ENCODE measurements at regions not wholly inside any gene's neighbourhood (a gene's known extent, or its start where the extent isn't known, plus 50 kb on each side); places are given as distances from the start of the nearest gene placed in this dataset.

- TF ChIP-seq ZNF318 (CRISPR knock-in tag; IDR thresholded peaks at IDR 0.05) (no peak), ZBTB2 (CRISPR knock-in tag; IDR thresholded peaks at IDR 0.05; ENCODE audit: low read depth) (no peak), ZNF572 (CRISPR knock-in tag; IDR thresholded peaks at IDR 0.05) (no peak)
Measured at GRCh38 chr17:74119965-74120364, 83.5 kb upstream of the RPL38 start (continued).

- H3K9ac ChIP-seq (ENCODE audit: insufficient read depth, low read depth, low read length), result no peak overlapping the region
- ATAC-seq, result no peak
- H3K4me3 ChIP-seq (replicated peaks in 1 of 3; ENCODE audit: insufficient read depth in 1 of 3, low read depth in 2 of 3, low read length in 3 of 3), result no peak overlapping the region
- no peaks in the 10 kb centered on the region for H3K36me3 ChIP-seq (replicated peaks in 1 of 2; ENCODE audit: control insufficient read depth in 1 of 2, insufficient read depth in 2 of 2, low read length in 2 of 2)
- intact Hi-C loops (cut with micrococcal nuclease; ENCODE audit: unreplicated experiment), result no loop called here
- H2AFZ ChIP-seq (ENCODE audit: low read length), result no peak overlapping the region
- H3K27ac ChIP-seq (ENCODE audit: extremely low read length, insufficient read depth, low read length), result no peak overlapping the region
- H3K9me3 ChIP-seq (ENCODE audit: low read length), result no peaks in the 10 kb centered on the region
- H3K4me1 ChIP-seq (ENCODE audit: insufficient read depth, low read length), result no peaks in the 10 kb centered on the region
- in situ Hi-C loops (cut with HindIII; ENCODE audit: extremely low pct_ligation_motif_present, low pct_unique_long_range_greater_than_20kb), result no loop called here
- FAIRE-seq, result no peak
- CTCF ChIA-PET (ENCODE audit: low intra/inter-chr PET ratio, low total read pairs), result no interaction called here
- no peak overlapping the region for H3K4me2 ChIP-seq (ENCODE audit: low read depth, low read length)
- H4K20me1 ChIP-seq (ENCODE audit: insufficient read depth, low read length), result no peaks in the 10 kb centered on the region
- BruUV-seq (replicated peaks), result no TSS peak
- H3K27me3 ChIP-seq (ENCODE audit: control insufficient read depth in 1 of 2, insufficient read depth in 2 of 2, low read length in 2 of 2), result peaks cover 10 to 46% of the 10 kb centered on the region in 2 experiments; a peak in 4 of 5 replicates
- H3K79me2 ChIP-seq (ENCODE audit: insufficient read depth, low read length), result no peaks in the 10 kb centered on the region
- POLR2A ChIA-PET, result no interaction called here
- DNase-seq (ENCODE audit: low spot score), result no peak
- TF ChIP-seq RFX1 (IDR thresholded peaks at IDR 0.05) (no peak), RARA (CRISPR knock-in tag; IDR thresholded peaks at IDR 0.05) (no peak), ZNF569 (CRISPR knock-in tag; IDR thresholded peaks at IDR 0.05; ENCODE audit: borderline replicate concordance) (no peak), SSRP1 (CRISPR knock-in tag; IDR thresholded peaks at IDR 0.05) (no peak), ZNF775 (CRISPR knock-in tag; IDR thresholded peaks at IDR 0.05; ENCODE audit: borderline replicate concordance) (no peak), SNRNP70 (IDR thresholded peaks at IDR 0.05; ENCODE audit: low read depth, low read length) (no peak), ZNF3 (CRISPR knock-in tag; IDR thresholded peaks at IDR 0.05) (no peak), RBM39 (IDR thresholded peaks at IDR 0.05; ENCODE audit: low read depth, low read length, poor library complexity, severe bottlenecking) (no peak), ZNF841 (CRISPR knock-in tag; IDR thresholded peaks at IDR 0.05; ENCODE audit: borderline replicate concordance) (no peak), ZBTB25 (CRISPR knock-in tag; IDR thresholded peaks at IDR 0.05) (no peak)
Measured at GRCh38 chr17:74123350-74123749, 80.1 kb upstream of the RPL38 start.

Measured in HepG2 (cell line).